GM12878 (cell line): ENCODE measurements at regions not wholly inside any gene's neighbourhood (a gene's known extent, or its start where the extent isn't known, plus 50 kb on each side); places are given as distances from the start of the nearest gene placed in this dataset.

ENCODE experiments used
- ATAC-seq: fragments of 200-7000 bp; cut with Tn5 transposase; 3 replicates; pipeline ENCODE4 v1.9.1; 2020; ENCODE audit warnings: mild to moderate bottlenecking, moderate library complexity
- BruUV-seq: library from RNA; stranded (reverse); fragments of 400-500 nt; replicated peaks from 2 replicates; lab custom pipeline; 2021; lab: Mats Ljungman, UMichigan
- CTCF ChIA-PET: fragments of 300-600 bp; sonication (Branson Sonifier 250); formaldehyde crosslinking; extraction: SDS; loops from one replicate; lab custom pipeline; 2021; ENCODE audit warnings: inconsistent platforms; lab: Yijun Ruan, JAX
- POLR2A ChIA-PET: fragments of 350-600 bp; formaldehyde crosslinking; extraction: SDS; loops from one replicate; lab custom pipeline; 2021; ENCODE audit warnings: inconsistent platforms; lab: Charles Lee
- RAD21 ChIA-PET: fragments of 300-600 bp; sonication (Branson Sonifier 250); formaldehyde crosslinking; loops from one replicate; lab custom pipeline; 2023; ENCODE audit warnings: antibody characterized with exemption; ENCODE audit not compliant: unreplicated experiment; lab: Charles Lee
- SMC1A ChIA-PET: fragments of 300-600 bp; sonication (Branson Sonifier 250); formaldehyde crosslinking; loops from one replicate; lab custom pipeline; 2023; ENCODE audit not compliant: unreplicated experiment, uncharacterized antibody; lab: Charles Lee
- DNase-seq: peaks from one replicate; pipeline ENCODE4 v3.0.0-alpha.2; 2011; ENCODE audit warnings: low read depth, low spot score
- FAIRE-seq: peaks from 3 replicates; lab custom pipeline; 2011; peaks lifted over from hg19 to GRCh38; lab: Jason Lieb, UNC
- H2AFZ ChIP-seq: 2 replicates; pipeline ENCODE4 v1.6.0; 2011; ENCODE audit warnings: low read depth, low read length, control low read depth; ENCODE audit not compliant: control insufficient read depth
- H3K27ac ChIP-seq: 2 replicates; pipeline ENCODE4 v1.5.1; 2011; ENCODE audit warnings: control low read depth; ENCODE audit not compliant: control insufficient read depth, insufficient read depth
- H3K27me3 ChIP-seq, 2 experiments: replicated peaks in 1 of 2; 2 replicates each; pipeline versions ENCODE4 v1.6.0 to v1.6.1; 2011; ENCODE audit warnings: low read length in 1 of 2; ENCODE audit not compliant: control insufficient read depth in 2 of 2, insufficient read depth in 2 of 2
- H3K36me3 ChIP-seq, 2 experiments: 2 replicates each; pipeline ENCODE4 v1.5.1; 2011; ENCODE audit warnings: low read length in 1 of 2; ENCODE audit not compliant: control insufficient read depth in 2 of 2, insufficient read depth in 2 of 2
- H3K4me1 ChIP-seq: 2 replicates; pipeline ENCODE4 v1.6.1; 2011; ENCODE audit warnings: mild to moderate bottlenecking, low read length, moderate library complexity, mixed read lengths; ENCODE audit not compliant: control insufficient read depth, insufficient read depth
- H3K4me2 ChIP-seq: 2 replicates; pipeline ENCODE4 v1.6.0; 2011; ENCODE audit warnings: control low read depth; ENCODE audit not compliant: control insufficient read depth, insufficient read depth
- H3K4me3 ChIP-seq: fragments of 200-600 bp; sonication (generic); 2 replicates; pipeline ENCODE4 v1.5.1; 2016
- H3K79me2 ChIP-seq: 2 replicates; pipeline ENCODE4 v1.6.0; 2011; ENCODE audit warnings: low read length; ENCODE audit not compliant: control insufficient read depth, insufficient read depth
- H3K9ac ChIP-seq: 2 replicates; pipeline ENCODE4 v1.8.0; 2011; ENCODE audit warnings: low read length, control low read depth, mixed read lengths; ENCODE audit not compliant: control insufficient read depth, insufficient read depth
- H3K9me3 ChIP-seq: replicated peaks from 3 replicates; pipeline ENCODE4 v1.5.1; 2011; ENCODE audit warnings: mild to moderate bottlenecking, low read length; ENCODE audit not compliant: control insufficient read depth, insufficient read depth
- H4K20me1 ChIP-seq: 2 replicates; pipeline ENCODE4 v1.6.0; 2011; ENCODE audit not compliant: control insufficient read depth, insufficient read depth
- ATF7 ChIP-seq: fragments of 450-650 bp; IDR thresholded peaks from 2 replicates; pipeline ENCODE4 v1.6.1; 2016; ENCODE audit warnings: low read depth, mild to moderate bottlenecking
- BCL11A ChIP-seq: IDR thresholded peaks from 2 replicates; pipeline ENCODE4 v1.6.1; 2011; ENCODE audit warnings: low read depth, low read length
- BHLHE40 ChIP-seq, 2 experiments: fragments of 450-650 bp in 1 of 2; IDR thresholded peaks; 2 replicates each; pipeline ENCODE4 v1.6.1; 2011 to 2017; ENCODE audit warnings: low read depth in 2 of 2, borderline replicate concordance in 1 of 2, improper control_type of control experiment in 1 of 2, low read length in 1 of 2, mild to moderate bottlenecking in 1 of 2
- CBX3 ChIP-seq: fragments of 200-600 bp; sonication (generic); IDR thresholded peaks from 2 replicates; pipeline ENCODE4 v1.6.1; 2016; ENCODE audit warnings: low read depth, borderline replicate concordance
- DPF2 ChIP-seq: fragments of 450-650 bp; IDR thresholded peaks from 2 replicates; pipeline ENCODE4 v1.6.1; 2017; ENCODE audit warnings: mild to moderate bottlenecking
- EP300 ChIP-seq, 2 experiments: fragments of 150-350 bp in 1 of 2; IDR thresholded peaks; 2 replicates each; pipeline ENCODE4 v1.6.1; 2011 to 2012; ENCODE audit warnings: low read depth in 2 of 2, low read length in 2 of 2, borderline replicate concordance in 1 of 2, improper control_type of control experiment in 1 of 2, inconsistent platforms in 1 of 2; ENCODE audit not compliant: control insufficient read depth in 1 of 2
- FOS ChIP-seq: IDR thresholded peaks from 3 replicates; pipeline ENCODE4 v1.6.1; 2011; ENCODE audit warnings: borderline replicate concordance; ENCODE audit not compliant: insufficient read length; ENCODE audit errors: extremely low read depth
- IKZF2 ChIP-seq, 2 experiments: fragments of 450-650 bp; IDR thresholded peaks; 2 replicates each; pipeline ENCODE4 v1.6.1; 2017; ENCODE audit warnings: mild to moderate bottlenecking in 2 of 2, moderate library complexity in 2 of 2
- MEF2B ChIP-seq: fragments of 450-650 bp; IDR thresholded peaks from 2 replicates; pipeline ENCODE4 v1.6.1; 2018; ENCODE audit warnings: mild to moderate bottlenecking, moderate library complexity; ENCODE audit not compliant: partially characterized antibody, poor library complexity, severe bottlenecking
- MTA2 ChIP-seq: fragments of 450-650 bp; IDR thresholded peaks from 2 replicates; pipeline ENCODE4 v1.6.1; 2016; ENCODE audit warnings: low read depth, mild to moderate bottlenecking, moderate library complexity
- POU2F2 ChIP-seq: IDR thresholded peaks from 3 replicates; pipeline ENCODE4 v1.6.1; 2011; ENCODE audit warnings: low read depth, mild to moderate bottlenecking, low read length, borderline replicate concordance
- RAD51 ChIP-seq: fragments of 450-650 bp; IDR thresholded peaks from 2 replicates; pipeline ENCODE4 v1.6.1; 2016; ENCODE audit warnings: moderate library complexity, mild to moderate bottlenecking, inconsistent platforms
- RUNX3 ChIP-seq: IDR thresholded peaks from 2 replicates; pipeline ENCODE4 v1.6.1; 2012; ENCODE audit warnings: low read length, inconsistent platforms
- SMC3 ChIP-seq: IDR thresholded peaks from 2 replicates; pipeline ENCODE4 v1.6.1; 2011; ENCODE audit warnings: low read length, improper control_type of control experiment, borderline replicate concordance
- SPI1 ChIP-seq: IDR thresholded peaks from 2 replicates; pipeline ENCODE4 v1.6.1; 2011; ENCODE audit warnings: low read depth, mild to moderate bottlenecking, low read length, moderate library complexity, borderline replicate concordance; ENCODE audit not compliant: insufficient read depth
- ZBED1 ChIP-seq: IDR thresholded peaks from 2 replicates; pipeline ENCODE4 v1.6.1; 2016; ENCODE audit warnings: borderline replicate concordance
- WGBS: methylation state at CpG from one replicate; pipeline ENCODE4 v1.1.6; 2016; ENCODE audit warnings: low lambda C conversion rate; ENCODE audit not compliant: insufficient replicate concordance, insufficient coverage; ENCODE audit errors: missing lambda C conversion rate; 5-methylcytosine and 5-hydroxymethylcytosine counted together
- in situ Hi-C: fragments of 300-500 bp; cut with MboI; formaldehyde crosslinking; loops from 9 replicates; pipeline ENCODE4 v1.14.3; 2018; ENCODE audit warnings: mixed read lengths
- intact Hi-C: fragments of 100-400 bp; cut with micrococcal nuclease; formaldehyde crosslinking; loops from one replicate; pipeline ENCODE4 v1.14.2; 2022; ENCODE audit not compliant: unreplicated experiment

DNA sequence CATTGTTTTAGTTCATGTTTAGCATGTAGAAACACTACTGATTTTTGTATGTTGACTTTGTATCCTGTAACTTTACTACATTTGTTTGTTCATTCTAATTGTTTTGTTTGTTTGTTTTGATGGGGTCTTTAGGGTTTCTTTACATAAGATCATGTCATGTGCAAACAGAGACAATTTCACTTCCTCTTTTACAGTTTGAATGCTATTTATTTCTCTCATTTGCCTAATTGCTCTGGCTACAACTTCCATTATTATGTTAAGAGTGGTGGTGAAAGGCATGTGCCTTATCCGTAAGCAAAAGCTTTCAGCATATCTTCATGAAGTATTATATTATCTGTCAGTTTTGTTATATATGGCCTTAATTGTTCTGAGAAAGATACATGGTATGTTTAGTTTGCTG is 571.1 kb downstream of the PCDH7 start:
- intact Hi-C loops (no loop called here), in situ Hi-C loops (no loop called here)
- peak overlapping the region; percentile 5; the same call in 1 of the 2 replicates for H3K4me3 ChIP-seq
- H3K4me2 ChIP-seq = no peak overlapping the region
- SMC1A ChIA-PET = no interaction called here
- BruUV-seq = no TSS peak
- no peak overlapping the region for H3K9ac ChIP-seq
- POLR2A ChIA-PET = no interaction called here
- DNase-seq = peak; percentile 9
- H3K27ac ChIP-seq = peak overlapping the region; percentile 39; the same call in 1 of the 2 replicates
- H3K36me3 ChIP-seq = no peaks in the 10 kb centered on the region
- no peaks in the 10 kb centered on the region for H3K9me3 ChIP-seq
- no peak for FAIRE-seq
- H2AFZ ChIP-seq = peak overlapping the region; percentile 51
- RAD21 ChIA-PET = no interaction called here
- peak; percentile 94 for ATAC-seq
- H3K4me1 ChIP-seq = 0 out of 2 replicates have a peak, but pooled peaks cover 3% of the 10 kb centered on the region
- H3K27me3 ChIP-seq = no peaks in the 10 kb centered on the region
- TF ChIP-seq SMC3 = no peak
- peak; percentile 28; the same call in 1 of the 2 replicates for TF ChIP-seq RUNX3
- peak; percentile 41 to 51; a peak in 1 of 4 replicates for TF ChIP-seq EP300 (IDR thresholded peaks at IDR 0.05; ENCODE audit: borderline replicate concordance in 1 of 2, control insufficient read depth in 1 of 2, low read depth in 2 of 2, low read length in 2 of 2)
- no peak for TF ChIP-seq CBX3
- peak; percentile 78 for TF ChIP-seq MEF2B
- peak; percentile 78 for TF ChIP-seq DPF2
- peak; percentile 56; the same call in 1 of the 2 replicates for TF ChIP-seq ATF7
- peak; percentile 93 for TF ChIP-seq MTA2
- TF ChIP-seq BCL11A = peak; percentile 62
- peak; percentile 24; the same call in 1 of the 2 replicates for TF ChIP-seq RAD51
- peak; percentile 93 for TF ChIP-seq SPI1
- no peak for TF ChIP-seq ZBED1
- TF ChIP-seq IKZF2 (IDR thresholded peaks at IDR 0.05) = peak; percentile 41 to 51; a peak in 2 of 4 replicates
- no peak for TF ChIP-seq FOS
- peak; percentile 50; the same call in 1 of the 3 replicates for TF ChIP-seq POU2F2
- TF ChIP-seq BHLHE40 (IDR thresholded peaks at IDR 0.05; ENCODE audit: borderline replicate concordance in 1 of 2, low read depth in 2 of 2, low read length in 1 of 2) = peak; percentile 74 to 91; a peak in 3 of 4 replicates
- WGBS = 0% methylated on average over 1 of the region's 1 CpG
- no peaks in the 10 kb centered on the region for H3K79me2 ChIP-seq
- no peaks in the 10 kb centered on the region for H4K20me1 ChIP-seq
- CTCF ChIA-PET = no interaction called here
